ENCODE measurements at regions not wholly inside any gene's neighbourhood (a gene's known extent, or its start where the extent isn't known, plus 50 kb on each side); places are given as distances from the start of the nearest gene placed in this dataset.

DNA sequence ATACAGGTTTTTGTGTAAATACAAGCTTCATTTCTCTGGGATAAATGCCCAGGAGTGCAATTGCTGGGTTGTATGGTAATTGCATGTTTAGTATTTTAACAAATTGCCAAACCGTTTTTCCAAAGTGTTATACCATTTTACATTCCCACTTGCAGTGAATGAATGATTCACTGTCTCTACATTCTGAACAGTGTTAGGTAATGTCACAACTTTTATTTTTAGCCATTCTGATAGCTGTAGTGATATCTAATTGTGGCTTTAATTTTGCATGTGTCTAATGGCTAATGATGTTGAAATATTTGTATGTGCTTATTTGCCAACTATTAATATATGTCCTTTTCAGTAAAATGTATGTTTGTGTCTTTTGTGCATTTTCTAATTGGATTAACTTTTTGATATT, 156.9 kb upstream of the CES5A start:
- intact Hi-C loops (cut with micrococcal nuclease): no loop called here
- no peak for TF ChIP-seq CTCF (conservative IDR thresholded peaks at IDR 0.05; ENCODE audit: low read depth, low read length)
- TF ChIP-seq EZH2 (IDR thresholded peaks at IDR 0.05; ENCODE audit: low read length, unreplicated experiment): no peak
- TF ChIP-seq EZH2phosphoT487 (IDR thresholded peaks at IDR 0.05; ENCODE audit: borderline replicate concordance, low read length): no peak
- CTCF ChIA-PET: no interaction called here
- Histone ChIP-seq H3K4me2 (ENCODE audit: low read length) (no peak overlapping the region), H3K36me3 (ENCODE audit: low read depth, low read length) (no peaks in the 10 kb centered on the region), H3K79me2 (ENCODE audit: low read length) (no peaks in the 10 kb centered on the region), H3K9ac (ENCODE audit: low read length) (no peak overlapping the region), H3K27me3 (ENCODE audit: low read length) (no peaks in the 10 kb centered on the region; the same call in 1 of the 2 replicates), H3F3A (ENCODE audit: low read length, unreplicated experiment) (no peaks in the 10 kb centered on the region), H3K27ac (ENCODE audit: low read length) (no peak overlapping the region), H4K20me1 (ENCODE audit: low read length) (no peaks in the 10 kb centered on the region), H3K9me2 (replicated peaks; ENCODE audit: low read length) (no peaks in the 10 kb centered on the region), H3K4me1 (ENCODE audit: insufficient read depth, low read length) (no peaks in the 10 kb centered on the region), H3K4me3 (ENCODE audit: low read length) (no peak overlapping the region), H2AFZ (ENCODE audit: low read length) (no peak overlapping the region), H3K9me3 (ENCODE audit: low read length) (0 out of 2 replicates have a peak, but pooled peaks cover 3% of the 10 kb centered on the region)
- no TSS peak for BruUV-seq (replicated peaks)
- POLR2A ChIA-PET (ENCODE audit: unreplicated experiment): no interaction called here
- no peak for DNase-seq
- ATAC-seq: no peak

DNA sequence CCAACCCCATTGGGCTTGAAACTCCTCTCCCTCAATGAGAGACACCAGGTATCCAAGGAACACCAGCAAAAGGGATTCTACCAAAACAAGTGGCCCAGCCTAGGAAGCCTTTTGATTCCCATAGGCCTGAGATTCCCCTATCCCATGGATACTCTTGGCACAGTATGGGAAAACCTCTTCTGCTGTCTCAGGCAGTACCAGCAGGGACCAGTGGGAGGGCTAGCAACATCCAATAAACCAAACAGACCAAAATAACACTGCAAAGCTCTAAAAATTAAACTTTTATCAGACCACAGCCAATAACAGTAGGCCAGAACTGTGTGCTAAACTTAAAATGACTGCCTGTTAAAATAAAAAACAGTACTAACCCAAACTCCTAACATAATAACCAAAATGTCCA, 153.9 kb upstream of the CES5A start:
- no peaks in the 10 kb centered on the region for H3K79me2 ChIP-seq (ENCODE audit: low read length)
- H3F3A ChIP-seq (ENCODE audit: low read length, unreplicated experiment): no peaks in the 10 kb centered on the region
- ChIA-PET POLR2A (ENCODE audit: unreplicated experiment) (no interaction called here), CTCF (no interaction called here)
- no peaks in the 10 kb centered on the region; the same call in 1 of the 2 replicates for H3K27me3 ChIP-seq (ENCODE audit: low read length)
- ATAC-seq (no peak), DNase-seq (no peak)
- H3K36me3 ChIP-seq (ENCODE audit: low read depth, low read length): no peaks in the 10 kb centered on the region
- intact Hi-C loops (cut with micrococcal nuclease): no loop called here
- H4K20me1 ChIP-seq (ENCODE audit: low read length): no peaks in the 10 kb centered on the region
- no peak overlapping the region for H2AFZ ChIP-seq (ENCODE audit: low read length)
- BruUV-seq (replicated peaks): no TSS peak
- H3K4me2 ChIP-seq (ENCODE audit: low read length): no peak overlapping the region
- H3K9me2 ChIP-seq (replicated peaks; ENCODE audit: low read length): no peaks in the 10 kb centered on the region
- no peak for TF ChIP-seq EZH2 (IDR thresholded peaks at IDR 0.05; ENCODE audit: low read length, unreplicated experiment)
- no peak for TF ChIP-seq CTCF (conservative IDR thresholded peaks at IDR 0.05; ENCODE audit: low read depth, low read length)
- no peak for TF ChIP-seq EZH2phosphoT487 (IDR thresholded peaks at IDR 0.05; ENCODE audit: borderline replicate concordance, low read length)
- H3K27ac ChIP-seq (ENCODE audit: low read length): no peak overlapping the region
- no peak overlapping the region for H3K4me3 ChIP-seq (ENCODE audit: low read length)
- H3K9ac ChIP-seq (ENCODE audit: low read length): no peak overlapping the region
- no peaks in the 10 kb centered on the region for H3K4me1 ChIP-seq (ENCODE audit: insufficient read depth, low read length)
- H3K9me3 ChIP-seq (ENCODE audit: low read length): no peaks in the 10 kb centered on the region

GRCh38 chr16:56022818-56023217, 147.6 kb upstream of the CES5A start:
- DNase-seq: no peak
- Histone ChIP-seq H3K9me3 (ENCODE audit: low read length) (no peaks in the 10 kb centered on the region), H3K79me2 (ENCODE audit: low read length) (no peaks in the 10 kb centered on the region), H3K36me3 (ENCODE audit: low read depth, low read length) (no peaks in the 10 kb centered on the region), H3F3A (ENCODE audit: low read length, unreplicated experiment) (no peaks in the 10 kb centered on the region), H3K9me2 (replicated peaks; ENCODE audit: low read length) (no peaks in the 10 kb centered on the region), H3K27ac (ENCODE audit: low read length) (no peak overlapping the region), H3K4me3 (ENCODE audit: low read length) (no peak overlapping the region), H3K4me2 (ENCODE audit: low read length) (no peak overlapping the region), H3K9ac (ENCODE audit: low read length) (no peak overlapping the region), H3K4me1 (ENCODE audit: insufficient read depth, low read length) (no peaks in the 10 kb centered on the region), H3K27me3 (ENCODE audit: low read length) (no peaks in the 10 kb centered on the region), H2AFZ (ENCODE audit: low read length) (no peak overlapping the region), H4K20me1 (ENCODE audit: low read length) (no peaks in the 10 kb centered on the region)
- ChIA-PET POLR2A (ENCODE audit: unreplicated experiment) (no interaction called here), CTCF (no interaction called here)
- no TSS peak for BruUV-seq (replicated peaks)
- intact Hi-C loops (cut with micrococcal nuclease): no loop called here
- no peak for ATAC-seq
- TF ChIP-seq EZH2phosphoT487 (IDR thresholded peaks at IDR 0.05; ENCODE audit: borderline replicate concordance, low read length) (no peak), CTCF (conservative IDR thresholded peaks at IDR 0.05; ENCODE audit: low read depth, low read length) (no peak), EZH2 (IDR thresholded peaks at IDR 0.05; ENCODE audit: low read length, unreplicated experiment) (no peak)

Measured in PC-3 (cell line).